Loucy (cell line): ENCODE measurements at regions not wholly inside any gene's neighbourhood (a gene's known extent, or its start where the extent isn't known, plus 50 kb on each side); places are given as distances from the start of the nearest gene placed in this dataset.

Experiments
- H2AFZ ChIP-seq: fragments of 200-600 bp; sonication (generic); 2 replicates; pipeline ENCODE4 v1.6.0; 2016; ENCODE audit warnings: antibody characterized with exemption, mild to moderate bottlenecking, low read length, moderate library complexity
- H3F3A ChIP-seq: fragments of 200-600 bp; 2 replicates; pipeline ENCODE4 v1.6.0; 2016; ENCODE audit warnings: antibody characterized with exemption, low read depth, mild to moderate bottlenecking
- H3K27me3 ChIP-seq: fragments of 200-600 bp; sonication (generic); 2 replicates; pipeline ENCODE4 v1.6.1; 2014; ENCODE audit warnings: low read length, mild to moderate bottlenecking; ENCODE audit not compliant: insufficient read depth, poor library complexity, severe bottlenecking
- H3K36me3 ChIP-seq: fragments of 200-600 bp; sonication (generic); 2 replicates; pipeline ENCODE4 v1.6.1; 2016; ENCODE audit warnings: low read length; ENCODE audit not compliant: insufficient read depth
- H3K4me1 ChIP-seq: fragments of 200-600 bp; sonication (generic); 2 replicates; pipeline ENCODE4 v1.5.1; 2014; ENCODE audit warnings: low read length, mild to moderate bottlenecking; ENCODE audit not compliant: insufficient read depth, poor library complexity, severe bottlenecking
- H3K4me2 ChIP-seq: fragments of 200-600 bp; sonication (generic); 2 replicates; pipeline ENCODE4 v1.6.0; 2014; ENCODE audit warnings: antibody characterized with exemption, low read length, low read depth, mild to moderate bottlenecking; ENCODE audit not compliant: poor library complexity, severe bottlenecking
- H3K4me3 ChIP-seq: fragments of 200-600 bp; sonication (generic); 2 replicates; pipeline ENCODE4 v1.5.1; 2014; ENCODE audit warnings: low read length, mild to moderate bottlenecking, mixed read lengths; ENCODE audit not compliant: poor library complexity, severe bottlenecking
- H3K79me2 ChIP-seq: fragments of 200-600 bp; sonication (generic); 2 replicates; pipeline ENCODE4 v1.6.1; 2014; ENCODE audit warnings: low read length; ENCODE audit not compliant: insufficient read depth
- H3K9ac ChIP-seq: fragments of 200-600 bp; sonication (generic); 2 replicates; pipeline ENCODE4 v1.6.0; 2014; ENCODE audit warnings: mild to moderate bottlenecking, low read depth, low read length, moderate library complexity; ENCODE audit not compliant: poor library complexity, severe bottlenecking
- H3K9me2 ChIP-seq: fragments of 200-600 bp; sonication (generic); replicated peaks from 2 replicates; pipeline ENCODE4 v1.6.1; 2016; ENCODE audit warnings: low read depth, low read length, mixed read lengths
- H3K9me3 ChIP-seq: fragments of 200-600 bp; sonication (generic); 2 replicates; pipeline ENCODE4 v1.6.1; 2014; ENCODE audit warnings: mild to moderate bottlenecking, antibody characterized with exemption, low read length, low read depth; ENCODE audit not compliant: insufficient read depth
- H4K20me1 ChIP-seq: fragments of 200-600 bp; sonication (generic); 2 replicates; pipeline ENCODE4 v1.6.0; 2014; ENCODE audit warnings: antibody characterized with exemption, low read length, mild to moderate bottlenecking; ENCODE audit not compliant: insufficient read depth, poor library complexity, severe bottlenecking
- CTCF ChIP-seq: fragments of 200-600 bp; sonication (generic); conservative IDR thresholded peaks from 2 replicates; pipeline ENCODE4 v1.5.1; 2014; ENCODE audit warnings: mild to moderate bottlenecking, antibody characterized with exemption, low read length
- EZH2phosphoT487 ChIP-seq: fragments of 200-600 bp; IDR thresholded peaks from 2 replicates; pipeline ENCODE4 v1.6.1; 2018; ENCODE audit warnings: antibody characterized with exemption, mild to moderate bottlenecking, moderate library complexity, borderline replicate concordance

GRCh38 chr1:199403531-199404116 is 623.9 kb upstream of the NR5A2 start:
- TF ChIP-seq CTCF (no peak), EZH2phosphoT487 (no peak)
- Histone ChIP-seq H3K9me2 (no peaks in the 10 kb centered on the region), H3K4me3 (no peak overlapping the region), H3F3A (no peaks in the 10 kb centered on the region), H3K27me3 (no peaks in the 10 kb centered on the region), H3K36me3 (no peaks in the 10 kb centered on the region), H3K9me3 (no peaks in the 10 kb centered on the region), H2AFZ (no peak overlapping the region), H3K9ac (no peak overlapping the region), H3K4me2 (no peak overlapping the region), H3K4me1 (peaks cover 6% of the 10 kb centered on the region), H4K20me1 (no peaks in the 10 kb centered on the region), H3K79me2 (no peaks in the 10 kb centered on the region)

- Histone ChIP-seq H4K20me1 (no peaks in the 10 kb centered on the region), H3K9me2 (no peaks in the 10 kb centered on the region), H3K4me2 (no peak overlapping the region), H3K36me3 (no peaks in the 10 kb centered on the region), H3K9ac (no peak overlapping the region), H3F3A (no peaks in the 10 kb centered on the region), H3K4me3 (no peak overlapping the region), H3K79me2 (no peaks in the 10 kb centered on the region), H2AFZ (no peak overlapping the region), H3K9me3 (no peaks in the 10 kb centered on the region), H3K27me3 (no peaks in the 10 kb centered on the region), H3K4me1 (peaks cover 6% of the 10 kb centered on the region)
- no peak for TF ChIP-seq CTCF
- TF ChIP-seq EZH2phosphoT487, result no peak
Observed at GRCh38 chr1:199404191-199404590, 623.3 kb upstream of the NR5A2 start.

GRCh38 chr1:199404976-199405375 is 622.5 kb upstream of the NR5A2 start:
- Histone ChIP-seq H3K9ac (no peak overlapping the region), H3K9me2 (no peaks in the 10 kb centered on the region), H3K4me1 (peaks cover 6% of the 10 kb centered on the region), H3K79me2 (no peaks in the 10 kb centered on the region), H3K4me2 (no peak overlapping the region), H2AFZ (0 out of 2 replicates have a peak overlapping the region, but pooled peaks have one; percentile 5), H3K9me3 (no peaks in the 10 kb centered on the region), H3F3A (no peaks in the 10 kb centered on the region), H3K36me3 (no peaks in the 10 kb centered on the region), H3K27me3 (no peaks in the 10 kb centered on the region), H3K4me3 (no peak overlapping the region), H4K20me1 (no peaks in the 10 kb centered on the region)
- TF ChIP-seq EZH2phosphoT487 (no peak), CTCF (no peak)
